ENCODE measurements at regions not wholly inside any gene's neighbourhood (a gene's known extent, or its start where the extent isn't known, plus 50 kb on each side); places are given as distances from the start of the nearest gene placed in this dataset.

GRCh38 chr4:152206646-152207377 lies 329.1 kb downstream of the FBXW7 start:
- Histone ChIP-seq H3K4me1 (ENCODE audit: control insufficient read depth, low read length) (no peaks in the 10 kb centered on the region), H3K36me3 (ENCODE audit: control insufficient read depth, low read length) (no peaks in the 10 kb centered on the region), H3K27me3 (ENCODE audit: control insufficient read depth, low read length) (0 out of 2 replicates have a peak, but pooled peaks cover 5% of the 10 kb centered on the region), H3K9me2 (replicated peaks; ENCODE audit: control insufficient read depth, low read length) (no peaks in the 10 kb centered on the region), H3K4me2 (ENCODE audit: low read length) (no peak overlapping the region), H3K9me3 (ENCODE audit: control insufficient read depth, insufficient read depth, low read length) (no peaks in the 10 kb centered on the region), H3K79me2 (ENCODE audit: control insufficient read depth, low read length) (no peaks in the 10 kb centered on the region), H3F3A (ENCODE audit: control insufficient read depth, insufficient read depth) (no peaks in the 10 kb centered on the region), H3K4me3 (ENCODE audit: low read length) (no peak overlapping the region), H3K27ac (ENCODE audit: low read depth, low read length) (no peak overlapping the region), H4K20me1 (ENCODE audit: control insufficient read depth, insufficient read depth, low read depth, low read length) (no peaks in the 10 kb centered on the region)
- TF ChIP-seq CTCF (IDR thresholded peaks at IDR 0.05; ENCODE audit: low read depth, low read length, poor library complexity, severe bottlenecking) = no peak
- no peak for TF ChIP-seq EZH2phosphoT487 (IDR thresholded peaks at IDR 0.05; ENCODE audit: borderline replicate concordance, low read length)

GRCh38 chr4:152206185-152206584 lies 329.7 kb downstream of the FBXW7 start:
- Histone ChIP-seq H3K4me2 (ENCODE audit: low read length) (no peak overlapping the region), H3K27ac (ENCODE audit: low read depth, low read length) (no peak overlapping the region), H3K27me3 (ENCODE audit: control insufficient read depth, low read length) (0 out of 2 replicates have a peak, but pooled peaks cover 5% of the 10 kb centered on the region), H3K36me3 (ENCODE audit: control insufficient read depth, low read length) (no peaks in the 10 kb centered on the region), H3K79me2 (ENCODE audit: control insufficient read depth, low read length) (no peaks in the 10 kb centered on the region), H3K4me3 (ENCODE audit: low read length) (no peak overlapping the region), H3K9me3 (ENCODE audit: control insufficient read depth, insufficient read depth, low read length) (no peaks in the 10 kb centered on the region), H4K20me1 (ENCODE audit: control insufficient read depth, insufficient read depth, low read depth, low read length) (no peaks in the 10 kb centered on the region), H3K9me2 (replicated peaks; ENCODE audit: control insufficient read depth, low read length) (no peaks in the 10 kb centered on the region), H3K4me1 (ENCODE audit: control insufficient read depth, low read length) (no peaks in the 10 kb centered on the region), H3F3A (ENCODE audit: control insufficient read depth, insufficient read depth) (no peaks in the 10 kb centered on the region)
- no peak for TF ChIP-seq EZH2phosphoT487 (IDR thresholded peaks at IDR 0.05; ENCODE audit: borderline replicate concordance, low read length)
- TF ChIP-seq CTCF (IDR thresholded peaks at IDR 0.05; ENCODE audit: low read depth, low read length, poor library complexity, severe bottlenecking) = no peak

- no peaks in the 10 kb centered on the region for H3K36me3 ChIP-seq (ENCODE audit: control insufficient read depth, low read length)
- H3K79me2 ChIP-seq (ENCODE audit: control insufficient read depth, low read length) = no peaks in the 10 kb centered on the region
- TF ChIP-seq CTCF (IDR thresholded peaks at IDR 0.05; ENCODE audit: low read depth, low read length, poor library complexity, severe bottlenecking) (no peak), EZH2phosphoT487 (IDR thresholded peaks at IDR 0.05; ENCODE audit: borderline replicate concordance, low read length) (no peak)
- H3F3A ChIP-seq (ENCODE audit: control insufficient read depth, insufficient read depth) = no peaks in the 10 kb centered on the region
- H3K27ac ChIP-seq (ENCODE audit: low read depth, low read length) = no peak overlapping the region
- H3K27me3 ChIP-seq (ENCODE audit: control insufficient read depth, low read length) = 0 out of 2 replicates have a peak, but pooled peaks cover 5% of the 10 kb centered on the region
- H4K20me1 ChIP-seq (ENCODE audit: control insufficient read depth, insufficient read depth, low read depth, low read length) = no peaks in the 10 kb centered on the region
- no peaks in the 10 kb centered on the region for H3K9me2 ChIP-seq (replicated peaks; ENCODE audit: control insufficient read depth, low read length)
- H3K4me2 ChIP-seq (ENCODE audit: low read length) = no peak overlapping the region
- H3K4me3 ChIP-seq (ENCODE audit: low read length) = no peak overlapping the region
- no peaks in the 10 kb centered on the region for H3K4me1 ChIP-seq (ENCODE audit: control insufficient read depth, low read length)
- no peaks in the 10 kb centered on the region for H3K9me3 ChIP-seq (ENCODE audit: control insufficient read depth, insufficient read depth, low read length)
Observed at GRCh38 chr4:152202415-152202814, 333.5 kb downstream of the FBXW7 start.

Data from DOHH2 (cell line).